ENCODE measurements at regions not wholly inside any gene's neighbourhood (a gene's known extent, or its start where the extent isn't known, plus 50 kb on each side); places are given as distances from the start of the nearest gene placed in this dataset.

DNA sequence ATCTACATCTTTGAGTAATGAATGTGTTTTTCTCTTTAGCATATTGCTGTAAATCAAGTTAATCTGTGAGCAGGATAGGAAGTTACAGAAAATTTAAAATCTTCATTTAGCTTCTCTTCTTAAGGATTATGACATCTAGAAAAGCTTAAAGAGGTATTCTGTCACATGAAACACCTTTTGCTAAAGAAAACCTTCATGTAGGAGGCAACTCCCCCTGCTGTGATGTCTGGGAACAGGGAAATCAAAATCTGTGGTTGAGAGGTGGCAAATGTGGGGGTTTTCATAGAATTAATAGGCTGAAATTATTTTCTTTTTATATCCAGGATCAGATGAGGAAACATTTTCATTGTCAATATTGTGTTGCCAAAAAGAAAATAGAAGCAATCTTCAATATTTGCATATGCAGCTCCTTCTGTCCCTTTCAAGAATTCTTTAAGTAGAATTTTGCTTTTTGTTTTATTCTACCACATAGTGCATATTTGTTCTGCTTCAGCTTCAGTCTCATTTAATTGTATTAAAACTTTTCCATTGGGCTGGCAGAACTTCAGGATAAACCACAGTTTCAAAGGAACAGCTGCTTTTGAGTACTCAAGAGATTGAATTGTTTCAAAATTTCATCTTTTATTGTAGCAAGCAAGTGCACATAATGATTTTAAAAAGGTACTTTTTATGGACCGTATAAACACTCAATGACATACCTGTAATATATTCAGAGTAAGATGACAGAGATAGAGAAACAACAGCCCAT, 128.4 kb downstream of the RAP2B start:
- TF ChIP-seq, protein P1, sequence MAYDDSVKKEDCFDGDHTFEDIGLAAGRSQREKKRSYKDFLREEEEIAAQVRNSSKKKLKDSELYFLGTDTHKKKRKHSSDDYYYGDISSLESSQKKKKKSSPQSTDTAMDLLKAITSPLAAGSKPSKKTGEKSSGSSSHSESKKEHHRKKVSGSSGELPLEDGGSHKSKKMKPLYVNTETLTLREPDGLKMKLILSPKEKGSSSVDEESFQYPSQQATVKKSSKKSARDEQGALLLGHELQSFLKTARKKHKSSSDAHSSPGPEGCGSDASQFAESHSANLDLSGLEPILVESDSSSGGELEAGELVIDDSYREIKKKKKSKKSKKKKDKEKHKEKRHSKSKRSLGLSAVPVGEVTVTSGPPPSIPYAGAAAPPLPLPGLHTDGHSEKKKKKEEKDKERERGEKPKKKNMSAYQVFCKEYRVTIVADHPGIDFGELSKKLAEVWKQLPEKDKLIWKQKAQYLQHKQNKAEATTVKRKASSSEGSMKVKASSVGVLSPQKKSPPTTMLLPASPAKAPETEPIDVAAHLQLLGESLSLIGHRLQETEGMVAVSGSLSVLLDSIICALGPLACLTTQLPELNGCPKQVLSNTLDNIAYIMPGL (CRISPR knock-in tag; IDR thresholded peaks at IDR 0.05) = no peak
- TF ChIP-seq, protein P2, sequence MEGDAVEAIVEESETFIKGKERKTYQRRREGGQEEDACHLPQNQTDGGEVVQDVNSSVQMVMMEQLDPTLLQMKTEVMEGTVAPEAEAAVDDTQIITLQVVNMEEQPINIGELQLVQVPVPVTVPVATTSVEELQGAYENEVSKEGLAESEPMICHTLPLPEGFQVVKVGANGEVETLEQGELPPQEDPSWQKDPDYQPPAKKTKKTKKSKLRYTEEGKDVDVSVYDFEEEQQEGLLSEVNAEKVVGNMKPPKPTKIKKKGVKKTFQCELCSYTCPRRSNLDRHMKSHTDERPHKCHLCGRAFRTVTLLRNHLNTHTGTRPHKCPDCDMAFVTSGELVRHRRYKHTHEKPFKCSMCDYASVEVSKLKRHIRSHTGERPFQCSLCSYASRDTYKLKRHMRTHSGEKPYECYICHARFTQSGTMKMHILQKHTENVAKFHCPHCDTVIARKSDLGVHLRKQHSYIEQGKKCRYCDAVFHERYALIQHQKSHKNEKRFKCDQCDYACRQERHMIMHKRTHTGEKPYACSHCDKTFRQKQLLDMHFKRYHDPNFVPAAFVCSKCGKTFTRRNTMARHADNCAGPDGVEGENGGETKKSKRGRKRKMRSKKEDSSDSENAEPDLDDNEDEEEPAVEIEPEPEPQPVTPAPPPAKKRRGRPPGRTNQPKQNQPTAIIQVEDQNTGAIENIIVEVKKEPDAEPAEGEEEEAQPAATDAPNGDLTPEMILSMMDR (IDR thresholded peaks at IDR 0.05) = no peak
- TF ChIP-seq, protein P3, sequence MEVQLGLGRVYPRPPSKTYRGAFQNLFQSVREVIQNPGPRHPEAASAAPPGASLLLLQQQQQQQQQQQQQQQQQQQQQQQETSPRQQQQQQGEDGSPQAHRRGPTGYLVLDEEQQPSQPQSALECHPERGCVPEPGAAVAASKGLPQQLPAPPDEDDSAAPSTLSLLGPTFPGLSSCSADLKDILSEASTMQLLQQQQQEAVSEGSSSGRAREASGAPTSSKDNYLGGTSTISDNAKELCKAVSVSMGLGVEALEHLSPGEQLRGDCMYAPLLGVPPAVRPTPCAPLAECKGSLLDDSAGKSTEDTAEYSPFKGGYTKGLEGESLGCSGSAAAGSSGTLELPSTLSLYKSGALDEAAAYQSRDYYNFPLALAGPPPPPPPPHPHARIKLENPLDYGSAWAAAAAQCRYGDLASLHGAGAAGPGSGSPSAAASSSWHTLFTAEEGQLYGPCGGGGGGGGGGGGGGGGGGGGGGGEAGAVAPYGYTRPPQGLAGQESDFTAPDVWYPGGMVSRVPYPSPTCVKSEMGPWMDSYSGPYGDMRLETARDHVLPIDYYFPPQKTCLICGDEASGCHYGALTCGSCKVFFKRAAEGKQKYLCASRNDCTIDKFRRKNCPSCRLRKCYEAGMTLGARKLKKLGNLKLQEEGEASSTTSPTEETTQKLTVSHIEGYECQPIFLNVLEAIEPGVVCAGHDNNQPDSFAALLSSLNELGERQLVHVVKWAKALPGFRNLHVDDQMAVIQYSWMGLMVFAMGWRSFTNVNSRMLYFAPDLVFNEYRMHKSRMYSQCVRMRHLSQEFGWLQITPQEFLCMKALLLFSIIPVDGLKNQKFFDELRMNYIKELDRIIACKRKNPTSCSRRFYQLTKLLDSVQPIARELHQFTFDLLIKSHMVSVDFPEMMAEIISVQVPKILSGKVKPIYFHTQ (CRISPR knock-in tag; IDR thresholded peaks at IDR 0.05) = no peak
- TF ChIP-seq GABPB1 (CRISPR knock-in tag; IDR thresholded peaks at IDR 0.05) (no peak), SP1 (CRISPR knock-in tag; conservative IDR thresholded peaks at IDR 0.05) (no peak), ZNF121 (CRISPR knock-in tag; IDR thresholded peaks at IDR 0.05) (no peak), SOX15 (CRISPR knock-in tag; IDR thresholded peaks at IDR 0.05) (no peak), NR2C2 (CRISPR knock-in tag; IDR thresholded peaks at IDR 0.05) (no peak), JUN (CRISPR knock-in tag; IDR thresholded peaks at IDR 0.05) (no peak), FOXK1 (CRISPR knock-in tag; IDR thresholded peaks at IDR 0.05) (no peak), NR3C1 (CRISPR knock-in tag; conservative IDR thresholded peaks at IDR 0.05; ENCODE audit: low read depth) (no peak)
- TF ChIP-seq, protein P4, sequence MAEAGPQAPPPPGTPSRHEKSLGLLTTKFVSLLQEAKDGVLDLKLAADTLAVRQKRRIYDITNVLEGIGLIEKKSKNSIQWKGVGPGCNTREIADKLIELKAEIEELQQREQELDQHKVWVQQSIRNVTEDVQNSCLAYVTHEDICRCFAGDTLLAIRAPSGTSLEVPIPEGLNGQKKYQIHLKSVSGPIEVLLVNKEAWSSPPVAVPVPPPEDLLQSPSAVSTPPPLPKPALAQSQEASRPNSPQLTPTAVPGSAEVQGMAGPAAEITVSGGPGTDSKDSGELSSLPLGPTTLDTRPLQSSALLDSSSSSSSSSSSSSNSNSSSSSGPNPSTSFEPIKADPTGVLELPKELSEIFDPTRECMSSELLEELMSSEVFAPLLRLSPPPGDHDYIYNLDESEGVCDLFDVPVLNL (CRISPR knock-in tag; IDR thresholded peaks at IDR 0.05; ENCODE audit: borderline replicate concordance, low read depth) = no peak
- TF ChIP-seq, protein P5, sequence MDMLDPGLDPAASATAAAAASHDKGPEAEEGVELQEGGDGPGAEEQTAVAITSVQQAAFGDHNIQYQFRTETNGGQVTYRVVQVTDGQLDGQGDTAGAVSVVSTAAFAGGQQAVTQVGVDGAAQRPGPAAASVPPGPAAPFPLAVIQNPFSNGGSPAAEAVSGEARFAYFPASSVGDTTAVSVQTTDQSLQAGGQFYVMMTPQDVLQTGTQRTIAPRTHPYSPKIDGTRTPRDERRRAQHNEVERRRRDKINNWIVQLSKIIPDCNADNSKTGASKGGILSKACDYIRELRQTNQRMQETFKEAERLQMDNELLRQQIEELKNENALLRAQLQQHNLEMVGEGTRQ (CRISPR knock-in tag; IDR thresholded peaks at IDR 0.05) = no peak
- TF ChIP-seq, protein P6, sequence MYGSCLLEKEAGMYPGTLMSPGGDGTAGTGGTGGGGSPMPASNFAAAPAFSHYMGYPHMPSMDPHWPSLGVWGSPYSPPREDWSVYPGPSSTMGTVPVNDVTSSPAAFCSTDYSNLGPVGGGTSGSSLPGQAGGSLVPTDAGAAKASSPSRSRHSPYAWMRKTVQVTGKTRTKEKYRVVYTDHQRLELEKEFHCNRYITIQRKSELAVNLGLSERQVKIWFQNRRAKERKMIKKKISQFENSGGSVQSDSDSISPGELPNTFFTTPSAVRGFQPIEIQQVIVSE (CRISPR knock-in tag; IDR thresholded peaks at IDR 0.05; ENCODE audit: borderline replicate concordance) = no peak

All from WTC11 (cell line).